ENCODE measurements at regions not wholly inside any gene's neighbourhood (a gene's known extent, or its start where the extent isn't known, plus 50 kb on each side); places are given as distances from the start of the nearest gene placed in this dataset.
"Not testable (repeated sequence)": the region's sequence is repeated elsewhere in the genome, so short reads cannot be mapped to it uniquely, and the experiment has no call there.

DNA sequence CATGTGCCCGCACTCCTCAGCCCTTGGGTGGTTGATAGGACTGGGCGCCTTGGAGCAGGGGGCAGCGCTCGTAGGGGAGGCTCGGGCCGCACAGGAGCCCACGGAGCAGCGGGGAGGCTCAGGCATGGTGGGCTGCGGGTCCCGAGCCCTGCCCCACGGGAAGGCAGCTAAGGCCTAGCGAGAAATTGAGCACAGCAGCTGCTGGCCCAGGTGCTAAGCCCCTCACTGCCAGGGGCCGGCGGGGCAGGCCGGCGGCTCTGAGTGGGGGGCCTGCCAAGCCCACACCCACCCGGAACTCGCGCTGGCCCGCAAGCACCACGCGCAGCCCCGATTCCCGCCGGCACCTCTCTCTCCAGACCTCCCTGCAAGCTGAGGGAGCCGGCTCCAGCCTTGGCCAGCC lies 86.7 kb upstream of the CDCA7L start:
- H3K4me3 Mint-ChIP-seq; H3K27ac Mint-ChIP-seq; intact Hi-C loops (cut with micrococcal nuclease); DNase-seq; H3K36me3 Mint-ChIP-seq; H3K4me1 Mint-ChIP-seq (ENCODE audit: low read depth); CTCF ChIA-PET; H3K27me3 Mint-ChIP-seq; POLR2A ChIA-PET; H3K9me3 Mint-ChIP-seq: not testable (repeated sequence)

DNA sequence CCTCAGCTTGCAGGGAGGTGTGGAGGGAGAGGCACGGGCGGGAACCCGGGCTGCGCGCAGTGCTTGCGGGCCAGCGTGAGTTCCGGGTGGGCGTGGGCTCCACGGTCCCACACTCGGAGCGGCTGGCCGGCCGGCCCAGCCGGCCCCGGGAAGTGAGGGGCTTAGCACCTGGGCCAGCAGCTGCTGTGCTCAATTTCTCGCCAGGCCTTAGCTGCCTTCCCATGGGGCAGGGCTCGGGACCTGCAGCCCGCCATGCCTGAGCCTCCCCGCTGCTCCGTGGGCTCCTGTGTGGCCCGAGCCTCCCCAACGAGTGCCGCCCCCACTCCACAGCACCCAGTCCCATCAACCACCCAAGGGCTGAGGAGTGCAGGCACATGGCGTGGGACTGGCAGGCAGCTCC lies 83.0 kb upstream of the CDCA7L start:
- H3K27me3 Mint-ChIP-seq; H3K4me3 Mint-ChIP-seq; H3K9me3 Mint-ChIP-seq; H3K4me1 Mint-ChIP-seq (ENCODE audit: low read depth); DNase-seq; POLR2A ChIA-PET; H3K27ac Mint-ChIP-seq; H3K36me3 Mint-ChIP-seq; CTCF ChIA-PET; intact Hi-C loops (cut with micrococcal nuclease): not testable (repeated sequence)

DNA sequence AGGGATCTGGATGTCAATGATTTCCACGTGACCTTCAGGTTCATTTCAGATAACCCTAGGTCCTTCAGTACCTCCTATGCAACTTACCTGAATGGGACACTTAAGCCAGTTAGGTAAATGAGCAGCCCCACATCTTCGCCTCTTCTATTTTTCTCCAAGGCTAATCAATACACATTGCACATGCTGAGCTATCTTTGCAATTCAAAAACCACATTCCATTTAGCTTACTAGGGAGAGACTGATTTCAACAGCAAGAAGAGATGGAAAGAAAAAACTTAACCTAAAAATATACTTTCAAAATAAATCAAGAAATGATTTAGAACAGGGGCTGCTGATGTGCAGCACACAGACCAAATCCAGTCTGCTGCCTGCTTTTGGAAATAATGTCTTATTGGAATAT lies 81.8 kb upstream of the CDCA7L start:
- Mint-ChIP-seq H3K36me3 (no peaks in the 10 kb centered on the region), H3K9me3 (no peaks in the 10 kb centered on the region), H3K27me3 (peaks cover 6% of the 10 kb centered on the region), H3K27ac (no peak overlapping the region), H3K4me3 (no peak overlapping the region), H3K4me1 (ENCODE audit: low read depth) (no peaks in the 10 kb centered on the region)
- ChIA-PET POLR2A (no interaction called here), CTCF (no interaction called here)
- DNase-seq, result no peak
- intact Hi-C loops (cut with micrococcal nuclease), result no loop called here

DNA sequence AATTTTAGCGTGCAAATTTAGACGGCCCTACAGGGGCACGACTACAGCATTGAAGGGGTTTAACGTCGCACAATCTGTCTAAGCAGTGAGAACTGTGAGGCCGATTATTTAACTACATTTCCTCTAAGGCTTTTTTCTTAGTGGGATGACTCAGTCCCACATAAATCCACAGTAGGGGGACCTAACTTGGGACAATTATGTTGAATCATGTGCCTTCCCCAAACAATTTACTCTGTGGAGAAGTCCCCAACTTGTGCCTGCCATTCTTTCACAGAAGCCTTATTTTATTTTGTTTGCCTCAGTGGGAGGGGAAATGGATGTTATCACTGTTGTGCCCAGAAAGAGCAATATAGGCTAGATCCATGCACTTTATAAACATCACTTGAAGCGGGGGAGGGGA lies 80.3 kb upstream of the CDCA7L start:
- intact Hi-C loops (cut with micrococcal nuclease), result no loop called here
- Mint-ChIP-seq H3K4me3 (no peak overlapping the region), H3K9me3 (no peaks in the 10 kb centered on the region), H3K27ac (no peak overlapping the region), H3K36me3 (no peaks in the 10 kb centered on the region), H3K4me1 (ENCODE audit: low read depth) (no peaks in the 10 kb centered on the region), H3K27me3 (peaks cover 6% of the 10 kb centered on the region)
- ChIA-PET CTCF (no interaction called here), POLR2A (no interaction called here)
- no peak for DNase-seq

DNA sequence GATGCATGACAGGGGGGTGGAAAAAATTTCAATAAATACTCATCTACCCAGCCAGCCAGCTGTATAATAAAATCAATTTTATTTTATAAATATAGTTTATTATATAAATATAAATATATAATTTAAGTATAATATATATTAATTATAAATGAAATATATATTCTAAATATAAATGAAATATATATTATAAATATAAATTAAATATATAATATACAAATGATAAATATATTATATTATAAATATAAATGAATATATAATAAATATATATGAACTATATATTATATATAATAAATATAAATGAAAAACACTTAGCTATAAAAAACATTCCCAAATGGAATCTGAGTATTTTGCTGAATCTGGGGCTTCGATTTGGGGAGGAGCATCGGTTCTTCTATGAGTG lies 79.4 kb upstream of the CDCA7L start:
- Mint-ChIP-seq H3K9me3 (no peaks in the 10 kb centered on the region), H3K27me3 (peaks cover 6% of the 10 kb centered on the region), H3K27ac (no peak overlapping the region), H3K4me3 (no peak overlapping the region), H3K4me1 (ENCODE audit: low read depth) (no peaks in the 10 kb centered on the region), H3K36me3 (no peaks in the 10 kb centered on the region)
- intact Hi-C loops (cut with micrococcal nuclease), result no loop called here
- POLR2A ChIA-PET, result no interaction called here
- CTCF ChIA-PET, result no interaction called here
- no peak for DNase-seq

DNA sequence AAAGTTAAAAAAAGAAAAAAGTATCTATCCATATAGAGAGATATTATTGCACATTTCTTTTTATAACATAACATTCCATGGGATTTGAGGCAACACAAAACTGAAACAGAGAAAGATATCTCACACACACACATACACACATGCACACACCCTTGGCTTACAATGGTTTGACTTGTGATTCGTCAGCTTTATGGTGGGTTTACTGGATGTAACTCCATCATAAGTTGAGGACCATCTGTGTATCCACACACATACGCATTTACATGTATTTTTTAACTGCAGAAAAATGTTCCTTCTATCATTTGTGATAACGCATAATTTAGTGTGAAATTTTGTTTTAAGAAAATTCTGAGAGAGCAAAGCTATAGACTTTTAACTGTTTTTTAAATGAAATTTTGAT lies 74.2 kb upstream of the CDCA7L start:
- H3K27ac Mint-ChIP-seq, result no peak overlapping the region
- H3K36me3 Mint-ChIP-seq, result no peaks in the 10 kb centered on the region
- no peaks in the 10 kb centered on the region for H3K4me1 Mint-ChIP-seq (ENCODE audit: low read depth)
- CTCF ChIA-PET, result no interaction called here
- intact Hi-C loops (cut with micrococcal nuclease), result no loop called here
- H3K27me3 Mint-ChIP-seq, result peaks cover 6% of the 10 kb centered on the region
- no peak overlapping the region for H3K4me3 Mint-ChIP-seq
- no peak for DNase-seq
- POLR2A ChIA-PET, result no interaction called here
- H3K9me3 Mint-ChIP-seq, result no peaks in the 10 kb centered on the region

DNA sequence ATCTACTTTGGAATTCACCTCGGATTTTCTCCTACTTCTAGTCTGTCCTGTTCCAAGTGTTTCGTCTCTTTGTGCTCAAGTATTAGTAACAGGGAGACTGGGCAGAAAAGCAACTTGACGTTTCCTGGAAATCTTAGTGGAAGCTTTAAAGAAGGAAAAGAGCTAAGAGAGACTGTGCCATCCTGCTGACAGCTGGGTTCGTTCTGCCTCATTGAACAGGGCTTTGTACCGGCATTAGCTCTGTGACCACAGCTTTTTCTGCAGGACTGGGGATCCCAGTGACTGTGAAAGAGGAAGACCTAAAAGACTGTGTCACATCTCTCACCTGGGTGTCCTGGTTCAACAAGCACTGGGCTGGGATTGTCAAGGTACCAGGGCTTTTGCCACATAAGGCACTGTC lies 70.8 kb upstream of the CDCA7L start:
- Mint-ChIP-seq H3K4me1 (ENCODE audit: low read depth) (no peaks in the 10 kb centered on the region), H3K9me3 (no peaks in the 10 kb centered on the region), H3K27ac (no peak overlapping the region), H3K36me3 (no peaks in the 10 kb centered on the region), H3K4me3 (no peak overlapping the region), H3K27me3 (no peaks in the 10 kb centered on the region)
- ChIA-PET CTCF (no interaction called here), POLR2A (no interaction called here)
- intact Hi-C loops (cut with micrococcal nuclease), result no loop called here
- no peak for DNase-seq

DNA sequence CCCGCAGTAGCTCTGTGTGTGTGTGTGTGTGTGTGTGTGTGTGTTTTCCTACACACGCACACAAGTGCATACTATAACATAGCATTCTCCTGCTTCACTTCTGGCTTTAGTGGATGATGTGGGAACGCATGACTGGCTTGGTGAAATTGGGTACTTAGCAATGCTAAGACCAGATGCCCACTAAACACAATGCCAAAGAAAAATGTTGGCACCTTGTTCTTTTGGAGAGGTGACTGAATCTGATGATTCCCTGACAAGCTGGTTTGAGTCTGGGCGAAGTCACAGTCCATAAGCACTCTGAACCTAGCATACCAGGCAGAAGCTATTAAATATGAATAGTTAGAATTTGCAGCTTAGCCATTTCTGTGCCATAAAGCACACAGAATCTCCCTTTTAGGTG lies 68.0 kb upstream of the CDCA7L start:
- ChIA-PET POLR2A (no interaction called here), CTCF (no interaction called here)
- peaks cover 2% of the 10 kb centered on the region for H3K27me3 Mint-ChIP-seq
- H3K4me1 Mint-ChIP-seq (ENCODE audit: low read depth), result no peaks in the 10 kb centered on the region
- H3K27ac Mint-ChIP-seq, result no peak overlapping the region
- intact Hi-C loops (cut with micrococcal nuclease), result no loop called here
- no peak for DNase-seq
- no peaks in the 10 kb centered on the region for H3K9me3 Mint-ChIP-seq
- no peaks in the 10 kb centered on the region for H3K36me3 Mint-ChIP-seq
- no peak overlapping the region for H3K4me3 Mint-ChIP-seq

DNA sequence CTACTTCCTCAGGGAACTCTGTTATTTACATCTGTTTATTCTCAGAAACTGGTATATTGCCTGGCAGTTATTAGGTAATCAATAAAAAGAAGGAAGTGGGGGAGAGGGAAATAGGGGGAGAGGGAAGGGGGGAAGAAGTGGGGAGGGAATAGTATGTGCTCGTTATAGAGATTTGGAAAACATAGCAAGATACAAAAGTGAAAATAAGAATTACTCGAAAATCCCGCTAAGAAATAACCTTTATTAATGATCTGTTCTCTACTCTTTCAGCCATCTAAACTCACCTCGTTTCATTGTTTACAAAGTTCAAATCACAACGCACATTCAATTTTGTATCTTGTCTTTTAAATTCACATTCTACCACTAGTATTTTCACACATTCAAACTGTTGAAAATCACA lies 63.0 kb upstream of the CDCA7L start:
- Mint-ChIP-seq H3K27ac (no peak overlapping the region), H3K27me3 (peaks cover 2% of the 10 kb centered on the region), H3K4me1 (ENCODE audit: low read depth) (no peaks in the 10 kb centered on the region), H3K36me3 (no peaks in the 10 kb centered on the region), H3K9me3 (no peaks in the 10 kb centered on the region), H3K4me3 (no peak overlapping the region)
- intact Hi-C loops (cut with micrococcal nuclease), result loop anchor here (10.0 kb wide), 3 partner anchors 124 to 1224 kb away; partner anchors contain the start of gene SP8
- ChIA-PET CTCF (no interaction called here), POLR2A (no interaction called here)
- no peak for DNase-seq

DNA sequence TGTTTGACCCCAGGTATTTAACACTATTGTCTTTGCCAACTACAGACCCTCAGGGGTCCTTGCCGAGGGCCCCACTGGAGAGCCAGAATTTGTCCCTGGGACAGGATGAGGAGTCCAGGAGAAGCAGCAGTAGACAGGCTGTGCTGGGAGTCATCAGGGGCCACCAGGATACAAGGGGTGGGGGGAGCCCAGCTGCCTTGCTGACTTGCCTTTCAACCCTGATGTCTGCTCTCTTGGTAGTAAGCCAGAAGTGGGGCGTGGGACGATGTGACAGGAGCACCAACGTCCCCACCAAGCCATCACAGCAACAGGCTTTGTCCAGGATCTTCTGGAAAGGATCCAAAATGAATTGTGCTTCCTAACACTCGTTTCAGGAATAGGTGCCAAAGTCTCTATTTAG lies 62.4 kb upstream of the CDCA7L start:
- ChIA-PET POLR2A (no interaction called here), CTCF (no interaction called here)
- Mint-ChIP-seq H3K27ac (no peak overlapping the region), H3K36me3 (no peaks in the 10 kb centered on the region), H3K27me3 (peaks cover 2% of the 10 kb centered on the region), H3K9me3 (no peaks in the 10 kb centered on the region), H3K4me1 (ENCODE audit: low read depth) (no peaks in the 10 kb centered on the region), H3K4me3 (no peak overlapping the region)
- intact Hi-C loops (cut with micrococcal nuclease), result loop anchor here (10.0 kb wide), 3 partner anchors 123 to 1223 kb away; partner anchors contain the start of gene SP8
- no peak for DNase-seq

DNA sequence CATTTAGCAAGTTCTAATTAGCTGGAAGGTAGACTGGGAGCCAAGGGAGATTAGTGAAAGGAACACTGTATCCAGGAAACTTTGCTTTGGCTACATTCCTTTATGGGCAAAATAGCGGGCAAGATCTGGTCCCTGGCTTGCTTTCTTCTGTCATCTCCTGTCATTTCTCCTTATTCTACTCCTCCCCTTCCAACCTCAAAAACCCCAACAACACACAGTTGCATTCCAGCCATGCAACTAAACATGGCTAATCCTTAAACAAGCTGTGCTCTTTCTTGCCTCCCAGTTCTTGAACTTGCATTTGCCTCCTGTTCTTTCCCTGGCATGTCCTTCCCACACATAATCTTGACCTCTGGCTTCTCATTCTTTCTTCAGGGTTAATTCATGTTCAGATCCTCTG lies 59.5 kb upstream of the CDCA7L start:
- H3K4me3 Mint-ChIP-seq, result no peak overlapping the region
- ChIA-PET CTCF (no interaction called here), POLR2A (no interaction called here)
- intact Hi-C loops (cut with micrococcal nuclease), result loop anchor here (10.0 kb wide), 3 partner anchors 120 to 1220 kb away; partner anchors contain the start of gene SP8
- H3K4me1 Mint-ChIP-seq (ENCODE audit: low read depth), result peaks cover 2% of the 10 kb centered on the region
- H3K36me3 Mint-ChIP-seq, result no peaks in the 10 kb centered on the region
- H3K27me3 Mint-ChIP-seq, result peaks cover 2% of the 10 kb centered on the region
- no peak overlapping the region for H3K27ac Mint-ChIP-seq
- no peaks in the 10 kb centered on the region for H3K9me3 Mint-ChIP-seq
- no peak for DNase-seq

DNA sequence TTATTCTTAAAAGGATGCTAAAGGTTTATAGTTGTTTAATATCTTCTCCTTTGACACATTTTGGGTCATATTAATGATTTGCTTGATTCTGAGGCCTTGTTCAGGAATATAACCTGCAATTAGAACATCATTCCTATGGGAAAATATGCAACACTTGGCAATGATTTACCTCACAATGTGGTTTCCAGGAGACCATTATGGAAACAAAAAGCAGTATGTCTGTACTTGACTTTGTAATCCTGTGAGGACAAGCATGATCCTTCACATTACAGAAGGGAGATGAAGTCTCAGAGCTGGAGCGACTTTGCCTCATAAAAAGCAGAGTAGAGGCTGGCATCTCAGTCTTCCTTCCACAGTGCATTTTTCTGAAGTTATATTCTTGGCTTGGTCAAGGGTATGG lies 57.0 kb upstream of the CDCA7L start:
- H3K4me1 Mint-ChIP-seq (ENCODE audit: low read depth), result peaks cover 2% of the 10 kb centered on the region
- DNase-seq, result no peak
- H3K36me3 Mint-ChIP-seq, result no peaks in the 10 kb centered on the region
- no peaks in the 10 kb centered on the region for H3K27me3 Mint-ChIP-seq
- H3K4me3 Mint-ChIP-seq, result no peak overlapping the region
- H3K9me3 Mint-ChIP-seq, result no peaks in the 10 kb centered on the region
- ChIA-PET CTCF (interaction anchor here (1.0 kb wide), 1 partner anchor 285 kb away, joined by 3 read pairs; no protein-coding TSS in a partner anchor), POLR2A (no interaction called here)
- no peak overlapping the region for H3K27ac Mint-ChIP-seq
- intact Hi-C loops (cut with micrococcal nuclease), result loop anchor here (10.0 kb wide), 3 partner anchors 118 to 1218 kb away; partner anchors contain the start of gene SP8

DNA sequence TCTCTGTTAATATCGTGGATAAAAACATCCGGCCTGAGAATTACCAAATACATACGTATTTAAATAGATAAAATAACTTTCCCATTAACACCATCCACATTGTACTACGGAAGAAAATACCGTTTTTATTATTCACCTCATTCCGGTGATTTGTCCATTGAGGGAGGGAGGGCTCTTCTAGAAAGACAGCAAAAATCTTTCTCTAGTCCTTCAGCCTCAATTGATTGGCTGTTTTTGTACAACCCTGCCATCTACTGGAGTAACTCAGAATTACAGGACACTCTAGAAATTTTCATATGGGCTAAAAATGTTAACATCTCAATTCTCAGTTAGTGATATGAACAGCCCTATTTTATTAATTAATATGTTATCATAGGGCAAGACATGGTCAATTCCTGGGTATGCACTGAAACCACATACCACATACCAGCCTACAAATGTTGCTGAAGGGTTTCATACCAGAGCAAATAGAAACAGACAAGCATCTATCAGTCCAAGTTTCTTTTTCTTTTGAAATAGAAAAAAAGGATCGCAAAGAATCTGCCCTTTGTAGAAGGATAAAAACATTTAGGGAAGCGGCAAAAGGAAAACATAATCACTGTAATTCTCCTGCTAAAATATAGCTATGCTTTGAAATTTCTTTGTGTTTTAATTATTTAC lies 55.8 kb upstream of the CDCA7L start:
- Mint-ChIP-seq H3K27ac (no peak overlapping the region), H3K9me3 (no peaks in the 10 kb centered on the region), H3K36me3 (no peaks in the 10 kb centered on the region), H3K4me1 (ENCODE audit: low read depth) (peaks cover 2% of the 10 kb centered on the region), H3K4me3 (no peak overlapping the region), H3K27me3 (no peaks in the 10 kb centered on the region)
- intact Hi-C loops (cut with micrococcal nuclease), result loop anchor here (1.0 to 10.0 kb wide), 5 partner anchors 55 to 1217 kb away; partner anchors contain the start of gene SP8
- POLR2A ChIA-PET, result no interaction called here
- CTCF ChIA-PET, result interaction anchor here (0.5 to 1.5 kb wide), 13 partner anchors 56 to 745 kb away, joined by 3 to 5 read pairs (median 3); no protein-coding TSS in a partner anchor
- no peak for DNase-seq

Data from activated CD4-positive, alpha-beta memory T cell treated with anti-CD3 and anti-CD28 coated beads for 36 hours (primary cell).